MM.1S (cell line): ENCODE measurements at regions not wholly inside any gene's neighbourhood (a gene's known extent, or its start where the extent isn't known, plus 50 kb on each side); places are given as distances from the start of the nearest gene placed in this dataset.

Experiments used
- DNase-seq: peaks from one replicate; pipeline ENCODE4 v3.0.0-alpha.2; 2015
- H2AFZ ChIP-seq: fragments of 300-600 bp; sonication (generic); 2 replicates; pipeline ENCODE4 v1.6.0; 2016; ENCODE audit warnings: antibody characterized with exemption, low read length
- H3F3A ChIP-seq: fragments of 300-600 bp; sonication (generic); 2 replicates; pipeline ENCODE4 v1.6.1; 2016; ENCODE audit warnings: mild to moderate bottlenecking, antibody characterized with exemption, low read length, moderate library complexity, mixed read lengths; ENCODE audit not compliant: insufficient read depth
- H3K27ac ChIP-seq: fragments of 300-600 bp; sonication (generic); 2 replicates; pipeline ENCODE4 v1.5.1; 2016; ENCODE audit warnings: mild to moderate bottlenecking, low read length
- H3K27me3 ChIP-seq: fragments of 300-600 bp; sonication (generic); replicated peaks from 2 replicates; pipeline ENCODE4 v1.6.0; 2016; ENCODE audit warnings: low read length; ENCODE audit not compliant: insufficient read depth
- H3K36me3 ChIP-seq: fragments of 300-600 bp; sonication (generic); replicated peaks from 2 replicates; pipeline ENCODE4 v1.6.1; 2016; ENCODE audit warnings: mild to moderate bottlenecking, low read length, mixed read lengths; ENCODE audit not compliant: insufficient read depth
- H3K4me1 ChIP-seq: fragments of 300-600 bp; sonication (generic); 2 replicates; pipeline ENCODE4 v1.6.1; 2016; ENCODE audit warnings: low read length, mixed read lengths
- H3K4me2 ChIP-seq: fragments of 300-600 bp; sonication (generic); 2 replicates; pipeline ENCODE4 v1.6.0; 2016; ENCODE audit warnings: low read depth, low read length
- H3K4me3 ChIP-seq: fragments of 300-600 bp; sonication (generic); 2 replicates; pipeline ENCODE4 v1.5.1; 2016; ENCODE audit warnings: low read length, mixed read lengths
- H3K79me2 ChIP-seq: fragments of 300-600 bp; sonication (generic); 2 replicates; pipeline ENCODE4 v1.6.1; 2016; ENCODE audit warnings: mixed run types, low read length, mixed read lengths
- H3K9ac ChIP-seq: fragments of 300-600 bp; sonication (generic); 2 replicates; pipeline ENCODE4 v1.6.1; 2016; ENCODE audit warnings: low read length, mixed read lengths
- H3K9me2 ChIP-seq: fragments of 300-600 bp; sonication (generic); replicated peaks from 2 replicates; pipeline ENCODE4 v1.6.1; 2016; ENCODE audit warnings: mild to moderate bottlenecking, low read length, mixed read lengths; ENCODE audit not compliant: insufficient read depth
- H3K9me3 ChIP-seq: fragments of 300-600 bp; sonication (generic); replicated peaks from 2 replicates; pipeline ENCODE4 v1.6.1; 2016; ENCODE audit warnings: mild to moderate bottlenecking, low read length, mixed read lengths; ENCODE audit not compliant: insufficient read depth
- H4K20me1 ChIP-seq: fragments of 300-600 bp; sonication (generic); 2 replicates; pipeline ENCODE4 v1.6.1; 2016; ENCODE audit warnings: mild to moderate bottlenecking, low read length, moderate library complexity, mixed read lengths; ENCODE audit not compliant: insufficient read depth
- CTCF ChIP-seq: fragments of 300-600 bp; sonication (generic); IDR thresholded peaks from 2 replicates; pipeline ENCODE4 v1.5.1; 2016; ENCODE audit warnings: antibody characterized with exemption, low read length, mixed read lengths
- EZH2 ChIP-seq: fragments of 300-600 bp; sonication (generic); optimal IDR thresholded peaks from 2 replicates; pipeline ENCODE3; 2017; ENCODE audit warnings: low read depth, mild to moderate bottlenecking, antibody characterized with exemption, low read length, mixed read lengths
- EZH2phosphoT487 ChIP-seq: fragments of 300-600 bp; sonication (generic); IDR thresholded peaks from 2 replicates; pipeline ENCODE4 v1.6.1; 2018; ENCODE audit warnings: antibody characterized with exemption, low read length

GRCh38 chr2:123211181-123211580 lies 813.9 kb upstream of the CNTNAP5 start:
- Histone ChIP-seq H3K36me3 (no peaks in the 10 kb centered on the region), H3K9ac (no peak overlapping the region), H4K20me1 (no peaks in the 10 kb centered on the region), H3F3A (no peaks in the 10 kb centered on the region), H2AFZ (no peak overlapping the region), H3K79me2 (no peaks in the 10 kb centered on the region), H3K4me3 (no peak overlapping the region), H3K4me2 (no peak overlapping the region), H3K9me3 (no peaks in the 10 kb centered on the region), H3K27me3 (no peaks in the 10 kb centered on the region), H3K27ac (no peak overlapping the region), H3K4me1 (no peaks in the 10 kb centered on the region), H3K9me2 (no peaks in the 10 kb centered on the region)
- no peak for TF ChIP-seq CTCF
- TF ChIP-seq EZH2phosphoT487, result no peak
- TF ChIP-seq EZH2, result no peak
- no peak for DNase-seq

GRCh38 chr2:123245156-123245555 lies 779.9 kb upstream of the CNTNAP5 start:
- H3K4me3 ChIP-seq, result no peak overlapping the region
- H3K27me3 ChIP-seq, result no peaks in the 10 kb centered on the region
- H3K9ac ChIP-seq, result no peak overlapping the region
- no peak for TF ChIP-seq EZH2phosphoT487
- TF ChIP-seq EZH2, result no peak
- no peak for DNase-seq
- H3K36me3 ChIP-seq, result no peaks in the 10 kb centered on the region
- H3F3A ChIP-seq, result no peaks in the 10 kb centered on the region
- H3K79me2 ChIP-seq, result no peaks in the 10 kb centered on the region
- H2AFZ ChIP-seq, result no peak overlapping the region
- no peaks in the 10 kb centered on the region for H4K20me1 ChIP-seq
- H3K4me2 ChIP-seq, result no peak overlapping the region
- H3K27ac ChIP-seq, result no peak overlapping the region
- no peaks in the 10 kb centered on the region for H3K9me2 ChIP-seq
- H3K9me3 ChIP-seq, result no peaks in the 10 kb centered on the region
- no peaks in the 10 kb centered on the region for H3K4me1 ChIP-seq

GRCh38 chr2:123258877-123259539 lies 766.1 kb upstream of the CNTNAP5 start:
- Histone ChIP-seq H3K4me1 (no peaks in the 10 kb centered on the region), H3K9me2 (no peaks in the 10 kb centered on the region), H3K27ac (no peak overlapping the region), H3K9ac (no peak overlapping the region), H2AFZ (no peak overlapping the region), H3K9me3 (no peaks in the 10 kb centered on the region), H4K20me1 (no peaks in the 10 kb centered on the region), H3K4me3 (no peak overlapping the region), H3K79me2 (no peaks in the 10 kb centered on the region), H3K27me3 (no peaks in the 10 kb centered on the region), H3K36me3 (no peaks in the 10 kb centered on the region), H3K4me2 (no peak overlapping the region), H3F3A (no peaks in the 10 kb centered on the region)
- TF ChIP-seq EZH2 (no peak), EZH2phosphoT487 (no peak), CTCF (no peak)
- DNase-seq, result no peak

GRCh38 chr2:123262856-123263255 lies 762.2 kb upstream of the CNTNAP5 start:
- Histone ChIP-seq H3F3A (no peaks in the 10 kb centered on the region), H3K4me3 (no peak overlapping the region), H3K36me3 (no peaks in the 10 kb centered on the region), H2AFZ (no peak overlapping the region), H3K9ac (no peak overlapping the region), H3K4me2 (no peak overlapping the region), H3K9me3 (no peaks in the 10 kb centered on the region), H3K27me3 (no peaks in the 10 kb centered on the region), H3K4me1 (no peaks in the 10 kb centered on the region), H3K27ac (no peak overlapping the region), H3K9me2 (no peaks in the 10 kb centered on the region), H4K20me1 (no peaks in the 10 kb centered on the region), H3K79me2 (no peaks in the 10 kb centered on the region)
- no peak for DNase-seq
- TF ChIP-seq CTCF (no peak), EZH2 (no peak), EZH2phosphoT487 (no peak)
